ENCODE measurements at regions not wholly inside any gene's neighbourhood (a gene's known extent, or its start where the extent isn't known, plus 50 kb on each side); places are given as distances from the start of the nearest gene placed in this dataset.

- H3K4me2 ChIP-seq (ENCODE audit: low read length) = no peak overlapping the region
- no peaks in the 10 kb centered on the region for H3F3A ChIP-seq (ENCODE audit: insufficient read depth, low read length)
- no peaks in the 10 kb centered on the region for H3K9me3 ChIP-seq (ENCODE audit: low read length)
- H3K27ac ChIP-seq (ENCODE audit: low read depth, low read length, poor library complexity, severe bottlenecking) = no peak overlapping the region
- H3K9me2 ChIP-seq (ENCODE audit: low read depth, low read length) = no peaks in the 10 kb centered on the region
- no peaks in the 10 kb centered on the region for H3K36me3 ChIP-seq (ENCODE audit: insufficient read depth, low read length)
- no peaks in the 10 kb centered on the region for H4K20me1 ChIP-seq (ENCODE audit: insufficient read depth, low read length)
- no peaks in the 10 kb centered on the region for H3K27me3 ChIP-seq (ENCODE audit: insufficient read depth, low read length)
- H3K79me2 ChIP-seq (ENCODE audit: insufficient read depth, low read length) = no peaks in the 10 kb centered on the region
- H3K9ac ChIP-seq (ENCODE audit: low read length) = no peak overlapping the region
- no peaks in the 10 kb centered on the region for H3K4me1 ChIP-seq (ENCODE audit: insufficient read depth, low read length, severe bottlenecking)
- H2AFZ ChIP-seq (ENCODE audit: low read length) = no peak overlapping the region
- no peak overlapping the region for H3K4me3 ChIP-seq (ENCODE audit: low read depth, low read length, poor library complexity, severe bottlenecking)
- TF ChIP-seq CTCF (IDR thresholded peaks at IDR 0.05; ENCODE audit: low read length) (no peak), EZH2 (IDR thresholded peaks at IDR 0.05; ENCODE audit: borderline replicate concordance, low read length) (no peak)
Measured at GRCh38 chr7:110336423-110336822, 754.5 kb upstream of the LRRN3 start.

GRCh38 chr7:110337646-110338045, 753.3 kb upstream of the LRRN3 start:
- Histone ChIP-seq H3K4me3 (ENCODE audit: low read depth, low read length, poor library complexity, severe bottlenecking) (no peak overlapping the region), H3K27me3 (ENCODE audit: insufficient read depth, low read length) (no peaks in the 10 kb centered on the region), H3K9me3 (ENCODE audit: low read length) (no peaks in the 10 kb centered on the region), H3K4me1 (ENCODE audit: insufficient read depth, low read length, severe bottlenecking) (no peaks in the 10 kb centered on the region), H3K9me2 (ENCODE audit: low read depth, low read length) (no peaks in the 10 kb centered on the region), H2AFZ (ENCODE audit: low read length) (no peak overlapping the region), H3K79me2 (ENCODE audit: insufficient read depth, low read length) (no peaks in the 10 kb centered on the region), H3K27ac (ENCODE audit: low read depth, low read length, poor library complexity, severe bottlenecking) (no peak overlapping the region), H3K36me3 (ENCODE audit: insufficient read depth, low read length) (no peaks in the 10 kb centered on the region), H3F3A (ENCODE audit: insufficient read depth, low read length) (no peaks in the 10 kb centered on the region), H4K20me1 (ENCODE audit: insufficient read depth, low read length) (no peaks in the 10 kb centered on the region), H3K9ac (ENCODE audit: low read length) (no peak overlapping the region), H3K4me2 (ENCODE audit: low read length) (no peak overlapping the region)
- TF ChIP-seq CTCF (IDR thresholded peaks at IDR 0.05; ENCODE audit: low read length) = no peak
- no peak for TF ChIP-seq EZH2 (IDR thresholded peaks at IDR 0.05; ENCODE audit: borderline replicate concordance, low read length)

- Histone ChIP-seq H2AFZ (ENCODE audit: low read length) (no peak overlapping the region), H3F3A (ENCODE audit: insufficient read depth, low read length) (no peaks in the 10 kb centered on the region), H3K9ac (ENCODE audit: low read length) (no peak overlapping the region), H3K79me2 (ENCODE audit: insufficient read depth, low read length) (no peaks in the 10 kb centered on the region), H3K27ac (ENCODE audit: low read depth, low read length, poor library complexity, severe bottlenecking) (no peak overlapping the region), H3K9me3 (ENCODE audit: low read length) (no peaks in the 10 kb centered on the region), H3K27me3 (ENCODE audit: insufficient read depth, low read length) (no peaks in the 10 kb centered on the region), H4K20me1 (ENCODE audit: insufficient read depth, low read length) (no peaks in the 10 kb centered on the region), H3K36me3 (ENCODE audit: insufficient read depth, low read length) (no peaks in the 10 kb centered on the region), H3K4me3 (ENCODE audit: low read depth, low read length, poor library complexity, severe bottlenecking) (no peak overlapping the region), H3K9me2 (ENCODE audit: low read depth, low read length) (no peaks in the 10 kb centered on the region), H3K4me2 (ENCODE audit: low read length) (no peak overlapping the region), H3K4me1 (ENCODE audit: insufficient read depth, low read length, severe bottlenecking) (no peaks in the 10 kb centered on the region)
- TF ChIP-seq EZH2 (IDR thresholded peaks at IDR 0.05; ENCODE audit: borderline replicate concordance, low read length) = no peak
- no peak for TF ChIP-seq CTCF (IDR thresholded peaks at IDR 0.05; ENCODE audit: low read length)
Measured at GRCh38 chr7:110347081-110347480, 743.8 kb upstream of the LRRN3 start.
